Mammary epithelial cell (primary cell): ENCODE measurements at regions not wholly inside any gene's neighbourhood (a gene's known extent, or its start where the extent isn't known, plus 50 kb on each side); places are given as distances from the start of the nearest gene placed in this dataset.

Source experiments
- EZH2 ChIP-seq: IDR thresholded peaks from 2 replicates; pipeline ENCODE4 v1.6.1; 2012; ENCODE audit warnings: low read length, inconsistent platforms, borderline replicate concordance
- TF ChIP-seq, protein P1 (sequence below), 2 donors: IDR thresholded peaks in 1 of 2; conservative IDR thresholded peaks in 1 of 2; 2 replicates each; pipeline ENCODE4 v1.5.1; 2011 to 2012; ENCODE audit warnings: inconsistent platforms in 2 of 2, low read length in 2 of 2, mild to moderate bottlenecking in 2 of 2, control low read depth in 1 of 2, low read depth in 1 of 2; ENCODE audit not compliant: insufficient read depth in 1 of 2; ENCODE audit errors: extremely low read depth in 1 of 2

DNA sequence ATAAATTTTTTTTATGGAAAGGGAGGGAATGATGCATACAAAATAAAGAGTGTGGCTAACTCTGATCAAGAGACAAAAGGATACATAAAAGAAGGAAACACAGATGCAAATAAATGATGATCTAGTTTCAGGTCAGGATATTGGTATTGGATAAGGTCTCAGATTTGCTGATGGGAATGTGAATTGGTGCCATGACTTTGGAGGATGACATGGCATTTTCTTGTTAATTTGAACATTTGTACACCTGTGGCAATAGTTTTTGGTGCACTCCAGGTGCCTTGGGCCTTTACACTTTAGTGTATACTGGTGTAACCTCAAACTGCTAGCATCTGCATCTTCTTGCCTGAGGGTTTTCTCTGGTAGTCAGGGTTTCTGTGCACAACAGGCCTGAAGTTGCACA lies 279.3 kb downstream of the TMEM121 start:
- TF ChIP-seq, protein P1, sequence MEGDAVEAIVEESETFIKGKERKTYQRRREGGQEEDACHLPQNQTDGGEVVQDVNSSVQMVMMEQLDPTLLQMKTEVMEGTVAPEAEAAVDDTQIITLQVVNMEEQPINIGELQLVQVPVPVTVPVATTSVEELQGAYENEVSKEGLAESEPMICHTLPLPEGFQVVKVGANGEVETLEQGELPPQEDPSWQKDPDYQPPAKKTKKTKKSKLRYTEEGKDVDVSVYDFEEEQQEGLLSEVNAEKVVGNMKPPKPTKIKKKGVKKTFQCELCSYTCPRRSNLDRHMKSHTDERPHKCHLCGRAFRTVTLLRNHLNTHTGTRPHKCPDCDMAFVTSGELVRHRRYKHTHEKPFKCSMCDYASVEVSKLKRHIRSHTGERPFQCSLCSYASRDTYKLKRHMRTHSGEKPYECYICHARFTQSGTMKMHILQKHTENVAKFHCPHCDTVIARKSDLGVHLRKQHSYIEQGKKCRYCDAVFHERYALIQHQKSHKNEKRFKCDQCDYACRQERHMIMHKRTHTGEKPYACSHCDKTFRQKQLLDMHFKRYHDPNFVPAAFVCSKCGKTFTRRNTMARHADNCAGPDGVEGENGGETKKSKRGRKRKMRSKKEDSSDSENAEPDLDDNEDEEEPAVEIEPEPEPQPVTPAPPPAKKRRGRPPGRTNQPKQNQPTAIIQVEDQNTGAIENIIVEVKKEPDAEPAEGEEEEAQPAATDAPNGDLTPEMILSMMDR (conservative IDR thresholded peaks at IDR 0.05 in 1 of 2, IDR thresholded peaks at IDR 0.05 in 1 of 2; ENCODE audit: extremely low read depth in 1 of 2, insufficient read depth in 1 of 2, low read depth in 1 of 2, low read length in 2 of 2) = no peak
- no peak for TF ChIP-seq EZH2
